ACHN (cell line): ENCODE measurements at regions not wholly inside any gene's neighbourhood (a gene's known extent, or its start where the extent isn't known, plus 50 kb on each side); places are given as distances from the start of the nearest gene placed in this dataset.

Experiments
- DNase-seq: peaks from one replicate; pipeline ENCODE4 v3.0.0-alpha.2; 2015
- in situ Hi-C: cut with HindIII; loops from 2 replicates; pipeline ENCODE4 v1.10.0; 2017; ENCODE audit warnings: low sequenced_read_pairs, low pct_ligation_motif_present, low pct_unique_long_range_greater_than_20kb

- in situ Hi-C loops, result no loop called here
- DNase-seq, result no peak
These were observed 116.9 kb upstream of the SVIL start for GRCh38 chr10:29751684-29752083.

GRCh38 chr10:29751240-29751639, 116.5 kb upstream of the SVIL start:
- in situ Hi-C loops, result no loop called here
- no peak for DNase-seq

GRCh38 chr10:29749150-29749549, 114.4 kb upstream of the SVIL start:
- in situ Hi-C loops, result no loop called here
- no peak for DNase-seq

- no peak for DNase-seq
- in situ Hi-C loops, result no loop called here
These were observed 113.4 kb upstream of the SVIL start for GRCh38 chr10:29748109-29748650.

GRCh38 chr10:29746080-29746797, 111.5 kb upstream of the SVIL start:
- DNase-seq, result peak; percentile 12
- in situ Hi-C loops, result no loop called here

- DNase-seq, result no peak
- in situ Hi-C loops, result no loop called here
These were observed 106.3 kb upstream of the SVIL start for GRCh38 chr10:29740981-29741545.

- in situ Hi-C loops, result no loop called here
- no peak for DNase-seq
These were observed 103.6 kb upstream of the SVIL start for GRCh38 chr10:29738341-29738740.

GRCh38 chr10:29737074-29737593, 102.4 kb upstream of the SVIL start:
- DNase-seq, result no peak
- in situ Hi-C loops, result no loop called here

- peak; percentile 41 for DNase-seq
- in situ Hi-C loops, result no loop called here
These were observed 101.7 kb upstream of the SVIL start for GRCh38 chr10:29736366-29737073.

GRCh38 chr10:29735628-29736365, 101.0 kb upstream of the SVIL start:
- DNase-seq, result peak; percentile 68
- in situ Hi-C loops, result no loop called here

- peak; percentile 47 for DNase-seq
- in situ Hi-C loops, result no loop called here
These were observed 100.3 kb upstream of the SVIL start for GRCh38 chr10:29734962-29735627.

- no peak for DNase-seq
- in situ Hi-C loops, result no loop called here
These were observed 99.8 kb upstream of the SVIL start for GRCh38 chr10:29734640-29734961.

- in situ Hi-C loops, result no loop called here
- no peak for DNase-seq
These were observed 98.6 kb upstream of the SVIL start for GRCh38 chr10:29733323-29733722.

GRCh38 chr10:29732918-29733317, 98.1 kb upstream of the SVIL start:
- no peak for DNase-seq
- in situ Hi-C loops, result no loop called here

GRCh38 chr10:29731760-29732159, 97.0 kb upstream of the SVIL start:
- in situ Hi-C loops, result no loop called here
- no peak for DNase-seq

- no peak for DNase-seq
- in situ Hi-C loops, result no loop called here
These were observed 96.2 kb upstream of the SVIL start for GRCh38 chr10:29730969-29731368.

GRCh38 chr10:29730458-29730857, 95.7 kb upstream of the SVIL start:
- no peak for DNase-seq
- in situ Hi-C loops, result no loop called here

- in situ Hi-C loops, result no loop called here
- no peak for DNase-seq
These were observed 93.8 kb upstream of the SVIL start for GRCh38 chr10:29728541-29729049.
